ENCODE measurements at regions not wholly inside any gene's neighbourhood (a gene's known extent, or its start where the extent isn't known, plus 50 kb on each side); places are given as distances from the start of the nearest gene placed in this dataset.
"Not testable (repeated sequence)": the region's sequence is repeated elsewhere in the genome, so short reads cannot be mapped to it uniquely, and the experiment has no call there.

- no peak for DNase-seq
Measured at GRCh38 chr3:150327678-150328653, 80.1 kb upstream of the TSC22D2 start.

- no peak for DNase-seq
Measured at GRCh38 chr3:150324788-150325187, 83.3 kb upstream of the TSC22D2 start.

- DNase-seq: no peak
Measured at GRCh38 chr3:150324245-150324644, 83.9 kb upstream of the TSC22D2 start.

GRCh38 chr3:150323770-150324169 lies 84.3 kb upstream of the TSC22D2 start:
- DNase-seq: no peak

- DNase-seq: not testable (repeated sequence)
Measured at GRCh38 chr3:150323091-150323490, 85.0 kb upstream of the TSC22D2 start.

- DNase-seq: not testable (repeated sequence)
Measured at GRCh38 chr3:150320971-150321370, 87.1 kb upstream of the TSC22D2 start.

GRCh38 chr3:150319900-150320299 lies 88.2 kb upstream of the TSC22D2 start:
- DNase-seq: no peak

- DNase-seq: no peak
Measured at GRCh38 chr3:150317469-150317868, 90.6 kb upstream of the TSC22D2 start.

- DNase-seq: no peak
Measured at GRCh38 chr3:150315721-150316120, 92.4 kb upstream of the TSC22D2 start.

GRCh38 chr3:150314248-150315004 lies 93.7 kb upstream of the TSC22D2 start:
- DNase-seq: no peak

GRCh38 chr3:150312018-150312657 lies 96.0 kb upstream of the TSC22D2 start:
- no peak for DNase-seq

- DNase-seq: no peak
Measured at GRCh38 chr3:150311156-150311555, 96.9 kb upstream of the TSC22D2 start.

GRCh38 chr3:150309557-150309956 lies 98.5 kb upstream of the TSC22D2 start:
- no peak for DNase-seq

GRCh38 chr3:150309257-150309542 lies 98.9 kb upstream of the TSC22D2 start:
- DNase-seq: no peak

- DNase-seq: no peak
Measured at GRCh38 chr3:150308481-150309256, 99.4 kb upstream of the TSC22D2 start.

- no peak for DNase-seq
Measured at GRCh38 chr3:150308037-150308319, 100.1 kb upstream of the TSC22D2 start.

- DNase-seq: no peak
Measured at GRCh38 chr3:150307311-150308036, 100.6 kb upstream of the TSC22D2 start.

GRCh38 chr3:150306906-150307305 lies 101.2 kb upstream of the TSC22D2 start:
- DNase-seq: no peak

- no peak for DNase-seq
Measured at GRCh38 chr3:150306083-150306482, 102.0 kb upstream of the TSC22D2 start.

GRCh38 chr3:150303768-150304167 lies 104.3 kb upstream of the TSC22D2 start:
- DNase-seq: no peak

GRCh38 chr3:150302246-150302645 lies 105.9 kb upstream of the TSC22D2 start:
- no peak for DNase-seq

GRCh38 chr3:150300852-150301517 lies 107.1 kb upstream of the TSC22D2 start:
- no peak for DNase-seq

All from NK-92 treated with Interleukin-12 subunit alpha and Interleukin-12 subunit beta, amount 100 ng/mL, for 24 hours (cell line).